ENCODE measurements at regions not wholly inside any gene's neighbourhood (a gene's known extent, or its start where the extent isn't known, plus 50 kb on each side); places are given as distances from the start of the nearest gene placed in this dataset.

DNA sequence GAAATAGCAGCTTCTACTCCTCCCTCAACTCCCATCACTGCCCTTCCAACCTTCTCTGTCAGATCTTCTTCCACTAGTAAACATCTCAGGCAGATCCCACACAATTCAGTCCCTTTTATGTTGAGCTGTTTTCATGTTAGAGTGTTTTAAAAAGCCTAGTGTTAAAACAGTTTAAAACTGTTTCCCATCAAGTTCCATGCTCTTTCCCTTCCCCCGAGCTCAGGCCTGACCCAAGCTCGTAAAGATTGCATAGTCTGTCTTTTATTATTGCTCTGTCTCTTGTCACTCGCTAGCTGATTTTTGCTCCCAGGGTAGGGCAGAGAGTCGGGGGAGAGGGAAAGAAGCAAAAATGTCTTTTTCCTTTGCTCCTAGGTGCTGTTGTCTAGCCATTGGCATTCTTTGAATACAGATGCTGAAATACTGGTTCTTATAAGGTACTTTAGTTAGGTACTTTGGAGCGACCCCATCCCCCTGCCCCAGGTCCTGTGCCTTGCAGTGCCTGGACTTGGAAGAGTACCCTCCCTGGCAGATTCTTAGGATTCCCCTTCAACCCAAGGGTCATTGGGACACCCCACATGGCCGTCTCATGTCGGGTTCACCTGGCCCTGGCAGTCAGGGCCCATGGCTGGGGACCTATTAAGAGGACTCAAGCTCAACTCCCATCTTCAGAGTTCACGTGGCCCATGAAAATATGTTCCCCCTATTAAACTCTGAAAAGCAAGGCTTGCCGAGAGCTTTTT, 101.2 kb upstream of the ARMC2 start:
- TF ChIP-seq, protein P1, sequence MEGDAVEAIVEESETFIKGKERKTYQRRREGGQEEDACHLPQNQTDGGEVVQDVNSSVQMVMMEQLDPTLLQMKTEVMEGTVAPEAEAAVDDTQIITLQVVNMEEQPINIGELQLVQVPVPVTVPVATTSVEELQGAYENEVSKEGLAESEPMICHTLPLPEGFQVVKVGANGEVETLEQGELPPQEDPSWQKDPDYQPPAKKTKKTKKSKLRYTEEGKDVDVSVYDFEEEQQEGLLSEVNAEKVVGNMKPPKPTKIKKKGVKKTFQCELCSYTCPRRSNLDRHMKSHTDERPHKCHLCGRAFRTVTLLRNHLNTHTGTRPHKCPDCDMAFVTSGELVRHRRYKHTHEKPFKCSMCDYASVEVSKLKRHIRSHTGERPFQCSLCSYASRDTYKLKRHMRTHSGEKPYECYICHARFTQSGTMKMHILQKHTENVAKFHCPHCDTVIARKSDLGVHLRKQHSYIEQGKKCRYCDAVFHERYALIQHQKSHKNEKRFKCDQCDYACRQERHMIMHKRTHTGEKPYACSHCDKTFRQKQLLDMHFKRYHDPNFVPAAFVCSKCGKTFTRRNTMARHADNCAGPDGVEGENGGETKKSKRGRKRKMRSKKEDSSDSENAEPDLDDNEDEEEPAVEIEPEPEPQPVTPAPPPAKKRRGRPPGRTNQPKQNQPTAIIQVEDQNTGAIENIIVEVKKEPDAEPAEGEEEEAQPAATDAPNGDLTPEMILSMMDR (IDR thresholded peaks at IDR 0.05): no peak
- Histone ChIP-seq H3K4me1 (peaks cover 0 to 1% of the 10 kb centered on the region in 2 donors), H3K9me3 (no peaks in the 10 kb centered on the region), H3K27ac (no peak overlapping the region), H3K36me3 (no peaks in the 10 kb centered on the region), H3K27me3 (no peaks in the 10 kb centered on the region), H3K4me3 (no peak overlapping the region)
- ATAC-seq (no peak), DNase-seq (no peak)
- intact Hi-C loops (cut with DNase I): no loop called here

- Histone ChIP-seq H3K4me3 (no peak overlapping the region), H3K9me3 (no peaks in the 10 kb centered on the region), H3K4me1 (no peaks in the 10 kb centered on the region), H3K27me3 (no peaks in the 10 kb centered on the region), H3K27ac (no peak overlapping the region), H3K36me3 (no peaks in the 10 kb centered on the region)
- no peak for ATAC-seq
- no peak for DNase-seq
- TF ChIP-seq, protein P1 (IDR thresholded peaks at IDR 0.05): no peak
- intact Hi-C loops (cut with DNase I): no loop called here
These were observed 100.2 kb upstream of the ARMC2 start for GRCh38 chr6:108748055-108748454.

- Histone ChIP-seq H3K27me3 (no peaks in the 10 kb centered on the region), H3K36me3 (no peaks in the 10 kb centered on the region), H3K4me3 (no peak overlapping the region), H3K27ac (no peak overlapping the region), H3K4me1 (no peaks in the 10 kb centered on the region), H3K9me3 (no peaks in the 10 kb centered on the region)
- DNase-seq: no peak
- no peak for ATAC-seq
- intact Hi-C loops (cut with DNase I): no loop called here
- TF ChIP-seq, protein P1 (IDR thresholded peaks at IDR 0.05): no peak
These were observed 99.3 kb upstream of the ARMC2 start for GRCh38 chr6:108748959-108749358.

GRCh38 chr6:108750801-108751200, 97.4 kb upstream of the ARMC2 start:
- Histone ChIP-seq H3K4me1 (no peaks in the 10 kb centered on the region), H3K4me3 (no peak overlapping the region), H3K27me3 (no peaks in the 10 kb centered on the region), H3K9me3 (no peaks in the 10 kb centered on the region), H3K36me3 (no peaks in the 10 kb centered on the region), H3K27ac (no peak overlapping the region)
- DNase-seq (no peak), ATAC-seq (no peak)
- intact Hi-C loops (cut with DNase I): no loop called here
- TF ChIP-seq, protein P1 (IDR thresholded peaks at IDR 0.05): no peak

GRCh38 chr6:108751282-108751681, 96.9 kb upstream of the ARMC2 start:
- DNase-seq (no peak), ATAC-seq (no peak)
- intact Hi-C loops (cut with DNase I): no loop called here
- H3K36me3 ChIP-seq: no peaks in the 10 kb centered on the region
- H3K4me1 ChIP-seq: no peaks in the 10 kb centered on the region
- H3K9me3 ChIP-seq: no peaks in the 10 kb centered on the region
- TF ChIP-seq, protein P1 (IDR thresholded peaks at IDR 0.05): no peak
- H3K27me3 ChIP-seq: no peaks in the 10 kb centered on the region
- H3K27ac ChIP-seq: no peak overlapping the region
- no peak overlapping the region for H3K4me3 ChIP-seq

All from left lung (tissue), 4 donors.